Stimulated activated CD4-positive, alpha-beta T cell treated with anti-CD3 and anti-CD28 coated beads, Interleukin-4, amount 100 ng/mL, for 1 hour (primary cell): ENCODE measurements at regions not wholly inside any gene's neighbourhood (a gene's known extent, or its start where the extent isn't known, plus 50 kb on each side); places are given as distances from the start of the nearest gene placed in this dataset.
A peak's percentile ranks its signal among the peaks of the same experiment; 100 is the strongest.

ENCODE experiments used
- DNase-seq: peaks from one replicate; pipeline ENCODE4 v3.0.0-alpha.2; 2020

DNA sequence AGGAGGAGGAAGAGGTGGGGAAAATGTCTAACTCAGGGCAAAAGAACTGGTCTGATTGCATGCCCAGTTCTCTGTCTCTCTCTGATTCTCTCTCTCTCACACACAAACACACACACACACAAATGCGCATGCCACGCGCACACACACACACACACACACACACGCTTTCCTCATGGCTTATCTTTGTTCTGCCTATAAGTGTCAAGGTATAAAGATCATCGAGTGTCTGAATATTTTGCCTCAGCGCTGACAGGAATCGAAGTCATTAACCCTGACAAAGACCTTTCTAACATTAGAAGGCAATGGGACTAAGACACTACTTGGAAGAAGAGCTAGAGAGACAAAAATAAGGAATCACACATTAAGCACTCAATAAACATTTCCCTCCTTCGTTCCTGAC is 497.1 kb upstream of the KLHL29 start:
- no peak for DNase-seq

DNA sequence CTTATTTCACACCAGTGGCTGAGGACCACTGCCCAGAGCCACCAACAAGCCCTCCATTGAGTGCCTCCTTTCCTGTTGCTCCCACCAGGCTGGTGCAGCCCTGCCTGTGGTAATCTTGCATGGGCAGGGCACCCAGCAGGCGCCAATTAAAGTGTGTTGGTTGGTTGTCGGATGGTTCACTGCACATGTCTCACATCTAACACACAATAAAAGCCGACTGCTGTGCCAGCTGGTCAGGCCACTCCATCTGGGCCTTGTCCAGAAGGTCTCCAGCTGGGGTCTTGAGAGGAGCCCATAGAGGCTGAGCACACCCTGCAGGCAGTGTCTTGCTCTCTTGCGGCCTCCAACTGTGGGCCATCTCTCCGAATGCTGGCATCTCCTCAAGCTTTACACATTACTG is 494.8 kb upstream of the KLHL29 start:
- no peak for DNase-seq

DNA sequence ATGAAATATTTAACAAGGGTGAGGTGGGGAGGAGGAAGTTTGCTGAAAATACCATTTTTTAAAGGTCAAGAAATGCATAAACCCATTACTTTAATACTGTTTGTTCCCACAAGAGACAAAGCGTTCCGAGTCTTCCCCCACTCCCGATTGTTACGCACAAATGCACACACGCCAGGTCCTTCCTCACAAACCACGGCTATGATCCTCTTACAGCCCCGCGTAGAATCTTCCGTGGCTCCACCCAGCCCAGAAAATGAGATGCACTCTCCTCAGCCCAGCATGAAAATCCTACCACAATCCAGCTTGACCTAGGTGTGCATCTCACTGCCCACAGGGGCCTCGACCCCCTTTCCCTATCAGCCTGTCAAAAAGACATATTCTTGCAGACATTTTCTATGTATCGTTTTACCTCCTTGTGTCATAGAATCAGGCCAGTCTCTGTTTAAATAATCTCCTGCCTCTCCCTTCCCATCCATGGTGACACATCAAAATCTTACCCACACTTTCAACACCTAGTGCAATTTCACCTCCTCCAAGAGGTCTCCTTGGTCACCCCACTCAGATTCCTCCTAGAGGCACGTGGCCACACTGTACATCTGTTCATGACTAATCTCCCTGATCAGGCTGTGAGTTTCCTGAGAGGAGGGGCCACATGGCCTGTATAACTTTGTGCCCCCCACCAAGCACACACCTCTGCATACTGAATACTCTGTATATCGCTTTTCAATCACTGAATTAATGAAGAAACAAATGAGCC is 491.0 kb upstream of the KLHL29 start:
- DNase-seq: no peak

DNA sequence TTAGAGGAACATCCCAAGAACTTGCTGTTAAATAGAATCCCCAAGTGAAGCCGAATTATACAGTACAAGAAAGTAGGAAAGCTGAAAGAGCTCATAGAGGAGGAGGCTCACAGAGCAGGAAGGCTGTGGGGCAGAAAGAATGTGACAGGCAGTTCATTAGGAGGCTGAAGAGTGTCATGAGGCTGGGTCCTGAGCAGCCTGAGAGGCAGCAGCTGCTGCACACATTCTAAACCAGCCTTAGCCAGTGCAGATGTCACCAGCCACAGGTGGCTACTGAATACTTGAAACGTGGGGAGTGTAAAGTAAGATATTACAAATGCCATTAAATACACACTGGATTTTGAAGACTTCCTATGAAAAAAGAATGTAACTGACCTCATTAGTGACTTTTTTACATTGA is 490.2 kb upstream of the KLHL29 start:
- no peak for DNase-seq

DNA sequence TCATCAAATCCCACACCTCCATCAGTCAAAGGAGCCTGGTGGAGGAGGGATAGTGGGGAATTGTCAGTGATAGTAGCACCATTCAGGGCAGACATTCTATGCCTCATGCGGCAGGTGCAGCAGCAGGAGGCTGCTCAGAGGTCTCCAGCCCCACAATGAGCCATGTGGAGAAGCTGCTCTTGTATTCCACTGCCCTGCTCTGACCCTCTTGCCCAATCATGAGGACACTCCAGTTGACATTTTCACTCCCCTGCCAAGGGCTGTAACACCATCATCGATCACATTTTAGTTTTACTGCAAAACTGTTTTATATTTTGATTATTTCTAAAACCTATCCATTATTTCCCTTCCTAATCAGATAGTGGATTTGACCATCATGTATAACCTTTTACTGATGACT is 487.6 kb upstream of the KLHL29 start:
- DNase-seq: no peak

DNA sequence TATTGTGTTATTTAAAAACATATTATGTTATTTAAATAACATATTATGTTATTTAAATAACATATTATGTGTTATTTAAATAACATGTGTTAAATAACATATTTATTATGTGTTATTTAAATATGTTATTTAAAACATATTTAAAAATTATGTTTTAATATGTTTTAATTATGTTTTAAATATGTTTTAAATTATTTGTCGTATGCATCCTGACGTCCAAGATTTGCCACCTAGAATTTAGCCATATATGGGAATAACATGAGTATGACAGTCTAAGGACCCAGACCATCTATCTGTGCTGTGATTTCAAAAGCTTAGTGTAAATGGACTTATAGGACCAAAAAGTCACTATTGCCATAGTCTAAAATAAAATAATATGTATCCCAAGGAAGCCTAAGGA is 484.3 kb upstream of the KLHL29 start:
- DNase-seq: no peak

DNA sequence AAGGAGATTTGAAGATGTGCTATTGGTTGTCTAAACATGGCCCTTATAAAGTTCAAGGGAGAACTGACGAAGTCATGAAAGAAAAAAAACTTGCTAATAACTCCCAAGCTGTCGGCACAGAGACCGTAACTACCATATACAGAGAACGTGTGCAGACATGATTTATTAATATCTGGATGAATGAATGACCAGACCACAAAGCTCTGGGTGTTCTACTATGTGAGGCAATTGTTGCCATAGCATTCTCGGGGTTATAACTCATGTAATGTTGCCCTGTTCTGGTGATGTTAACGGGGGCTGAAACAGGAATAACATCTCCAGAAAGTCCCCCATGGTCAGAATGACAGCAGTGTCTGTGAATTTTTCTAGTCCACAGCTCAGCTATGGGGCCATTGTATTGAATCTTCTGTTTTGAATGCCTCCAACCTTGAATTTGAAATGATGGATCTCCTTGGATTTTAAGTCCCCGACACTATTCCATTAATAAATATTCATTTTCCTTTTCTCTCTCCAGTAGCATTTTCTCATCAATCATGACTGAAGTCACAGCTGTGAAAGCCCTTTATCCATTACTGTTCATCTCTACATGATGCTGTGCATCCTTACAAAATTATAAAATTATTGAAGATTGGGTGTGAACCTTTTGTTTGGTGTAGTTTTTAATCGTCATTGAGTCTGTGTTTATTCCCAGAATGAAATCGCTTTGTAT is 483.4 kb upstream of the KLHL29 start:
- no peak for DNase-seq

DNA sequence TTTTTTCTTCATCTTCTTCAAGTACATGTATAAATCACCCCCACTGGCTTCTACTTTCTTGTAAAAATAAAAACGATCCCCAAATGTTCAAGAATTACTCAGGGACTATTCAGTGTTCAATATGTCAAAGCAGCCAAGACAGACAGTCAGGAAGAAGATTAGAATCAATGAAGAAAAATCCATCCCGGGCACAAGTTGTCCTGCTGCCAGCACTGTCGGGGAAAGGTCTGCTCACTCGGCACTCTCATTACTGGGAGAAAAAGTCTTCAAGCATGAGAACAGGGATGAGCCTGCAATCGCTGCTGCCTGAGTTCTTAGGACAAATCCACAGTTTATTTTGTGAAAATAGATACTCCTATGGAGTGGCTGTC is 482.8 kb upstream of the KLHL29 start:
- no peak for DNase-seq

DNA sequence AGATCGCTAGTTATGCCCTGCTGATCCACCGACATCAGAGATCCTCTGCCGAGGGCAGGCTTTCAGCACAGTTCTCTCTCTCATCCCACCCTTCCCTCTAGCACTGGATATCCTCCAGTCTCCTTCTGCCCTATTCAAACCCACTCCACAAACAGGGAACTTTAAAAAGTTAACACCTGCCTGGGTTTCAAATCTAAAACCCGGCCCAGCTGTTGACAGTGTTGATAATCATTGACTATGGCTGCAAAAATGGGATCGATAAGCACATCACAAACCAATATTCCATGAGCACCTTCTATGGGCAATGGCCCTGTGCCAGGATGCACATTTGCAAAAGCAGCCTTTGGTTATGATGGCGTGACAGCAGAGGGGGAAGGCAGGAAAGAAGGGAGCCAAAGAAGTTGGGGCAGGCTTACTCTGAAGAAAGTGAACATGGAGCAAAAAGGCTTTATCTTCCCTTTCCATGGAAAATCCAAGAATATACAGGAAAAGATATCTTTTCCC is 482.3 kb upstream of the KLHL29 start:
- DNase-seq: no peak

DNA sequence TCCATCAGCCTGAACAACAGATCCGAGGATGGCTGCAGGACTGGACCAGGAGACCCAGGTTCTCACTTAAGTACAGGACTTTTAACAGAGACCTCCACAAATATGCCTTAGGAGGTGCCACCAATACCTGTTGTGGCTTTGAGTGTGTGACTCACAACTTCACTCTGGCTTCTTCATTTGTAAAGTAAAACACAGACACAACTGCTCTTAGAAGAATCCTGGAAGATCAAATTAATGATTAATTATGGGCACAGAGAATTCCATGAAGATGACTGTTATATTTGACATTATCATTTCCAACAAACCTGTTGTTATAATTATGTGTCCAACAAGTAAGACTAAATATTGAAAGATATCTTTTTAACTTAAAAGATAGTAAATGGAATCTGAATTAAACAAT is 481.4 kb upstream of the KLHL29 start:
- DNase-seq: no peak

DNA sequence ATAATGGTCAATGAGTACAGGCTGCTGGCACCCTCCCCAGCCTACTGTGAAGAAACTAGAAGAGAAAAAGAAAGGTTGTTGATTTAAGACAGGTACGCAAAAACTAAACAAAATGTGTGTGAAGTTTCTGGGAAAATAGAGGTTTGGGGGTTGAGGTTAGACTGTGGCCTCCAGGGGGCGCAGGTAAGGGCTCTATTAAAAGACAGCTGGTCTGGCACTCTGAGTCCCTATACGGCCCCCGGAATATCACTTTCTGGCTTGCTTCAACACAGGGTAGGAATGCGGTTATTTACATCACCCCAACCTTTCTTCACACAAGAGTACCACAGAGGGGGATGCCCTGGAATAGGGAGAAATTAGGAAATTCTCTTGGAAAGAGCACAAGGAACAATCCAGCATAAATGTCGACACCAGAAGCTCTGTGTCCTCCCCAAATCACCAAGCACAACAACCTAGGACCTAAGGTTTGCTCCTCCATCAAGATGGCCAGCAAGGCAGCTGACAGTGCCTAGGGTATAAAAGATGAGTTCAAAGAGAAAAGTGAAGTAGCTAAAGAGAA is 480.8 kb upstream of the KLHL29 start:
- DNase-seq: peak; percentile 6

DNA sequence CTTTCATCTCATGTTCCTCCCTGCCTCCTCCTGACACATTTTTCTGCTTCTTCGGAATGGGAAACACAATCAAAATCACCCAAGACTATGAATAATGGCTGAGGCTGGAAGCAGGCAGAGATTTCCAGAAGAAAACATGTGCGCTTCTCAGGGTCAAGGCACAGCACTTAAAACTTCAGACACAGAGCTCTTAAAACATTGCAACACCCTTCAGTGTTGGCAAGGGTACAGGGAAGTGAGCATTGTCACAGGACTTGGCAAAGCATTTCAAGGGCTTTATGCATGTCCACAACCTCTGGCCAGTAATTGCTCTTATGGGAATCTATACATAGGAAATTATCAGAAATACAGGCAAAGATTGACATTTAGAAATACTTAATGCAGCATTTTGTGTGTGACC is 477.6 kb upstream of the KLHL29 start:
- no peak for DNase-seq

DNA sequence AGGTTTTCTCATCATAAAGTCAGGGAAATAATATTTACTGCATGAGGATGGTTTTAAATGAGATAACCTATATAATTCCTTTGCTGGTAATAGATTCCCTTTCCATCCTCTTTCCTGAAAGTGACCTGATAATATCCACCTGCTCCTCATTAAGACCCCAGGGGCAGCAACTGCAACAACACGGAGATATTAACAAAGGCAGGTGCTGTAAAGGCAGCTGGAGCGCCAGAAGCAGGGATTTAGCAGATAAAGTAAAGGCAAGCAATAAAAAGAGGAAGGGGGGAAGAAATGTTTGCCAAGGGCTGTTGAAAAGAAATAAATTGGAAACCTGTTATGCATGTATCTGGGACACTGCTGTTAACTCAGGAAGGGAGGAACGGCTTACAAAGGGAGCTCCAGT is 472.6 kb upstream of the KLHL29 start:
- DNase-seq: no peak

DNA sequence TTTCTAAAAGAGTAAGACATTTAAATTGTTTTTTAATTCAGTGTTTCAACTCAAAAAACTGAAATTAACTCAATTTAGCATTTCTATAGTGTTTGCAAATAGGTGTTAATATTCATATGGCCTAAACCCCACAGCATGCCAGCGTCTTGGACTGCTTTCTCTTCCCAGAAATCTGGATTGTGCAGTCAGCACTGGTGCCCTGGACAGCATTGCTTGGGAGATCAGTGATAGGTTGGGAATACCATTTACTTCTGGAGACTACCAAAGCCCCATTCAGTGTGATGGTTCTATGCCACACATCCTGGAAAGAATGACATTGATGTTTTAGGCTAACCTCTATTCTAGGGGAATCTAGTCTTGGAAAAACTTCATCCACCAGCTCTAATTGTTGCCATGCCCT is 455.0 kb upstream of the KLHL29 start:
- DNase-seq: no peak

DNA sequence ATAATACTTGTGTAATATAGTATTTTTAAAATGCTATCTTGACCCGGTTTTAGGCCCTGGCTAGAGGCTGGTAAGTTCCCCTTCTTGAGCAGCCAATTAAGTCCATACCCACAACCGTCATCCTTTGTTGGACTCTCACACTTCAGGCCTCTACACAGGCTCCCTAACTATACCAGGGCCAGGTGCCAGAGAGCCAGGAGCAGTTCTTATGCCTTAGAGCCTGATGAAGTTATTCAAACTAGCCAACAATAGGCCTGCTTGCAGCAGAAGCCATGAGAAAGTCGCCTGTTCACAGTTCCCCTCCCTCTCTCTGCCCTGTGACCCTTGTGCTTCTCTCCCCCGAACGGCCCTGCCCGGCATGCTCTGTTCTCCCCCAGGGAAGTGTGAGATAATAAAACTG is 454.2 kb upstream of the KLHL29 start:
- no peak for DNase-seq

DNA sequence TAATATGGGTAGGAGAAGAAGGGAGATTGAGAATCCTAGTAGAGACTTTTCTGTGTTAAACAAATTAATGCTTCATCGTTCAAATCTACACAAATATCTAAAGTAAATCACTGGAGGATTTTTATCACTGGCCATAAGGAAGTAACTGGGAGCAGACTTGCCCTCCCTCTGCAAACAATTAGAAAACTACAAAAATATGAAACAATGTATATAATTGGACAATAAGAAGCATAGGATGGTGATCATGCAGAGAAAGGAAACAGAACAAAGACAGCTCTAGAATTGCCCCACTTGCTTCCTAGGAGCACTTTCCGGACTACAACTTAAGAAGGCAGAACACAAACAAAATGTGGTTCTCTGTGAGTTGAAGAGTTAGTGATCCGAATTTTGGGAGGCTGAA is 452.7 kb upstream of the KLHL29 start:
- no peak for DNase-seq

DNA sequence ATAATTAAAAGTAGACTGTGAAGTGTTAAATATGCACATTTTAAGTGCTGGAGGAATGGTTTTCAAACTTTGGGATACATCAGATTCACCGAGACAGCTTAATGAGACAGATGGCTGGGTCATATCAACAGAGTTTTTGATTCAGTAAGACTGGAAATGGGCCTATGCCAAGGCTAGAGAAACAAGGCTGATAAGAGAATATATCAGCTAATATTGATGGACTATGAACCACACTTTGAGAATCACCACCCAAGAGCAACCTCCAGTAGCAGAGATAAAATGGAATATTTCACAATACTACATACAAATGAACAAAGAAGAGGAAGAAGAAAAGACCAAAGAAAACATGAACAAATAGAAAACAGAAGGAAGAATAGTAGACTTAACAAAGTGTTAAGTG is 450.2 kb upstream of the KLHL29 start:
- DNase-seq: no peak

DNA sequence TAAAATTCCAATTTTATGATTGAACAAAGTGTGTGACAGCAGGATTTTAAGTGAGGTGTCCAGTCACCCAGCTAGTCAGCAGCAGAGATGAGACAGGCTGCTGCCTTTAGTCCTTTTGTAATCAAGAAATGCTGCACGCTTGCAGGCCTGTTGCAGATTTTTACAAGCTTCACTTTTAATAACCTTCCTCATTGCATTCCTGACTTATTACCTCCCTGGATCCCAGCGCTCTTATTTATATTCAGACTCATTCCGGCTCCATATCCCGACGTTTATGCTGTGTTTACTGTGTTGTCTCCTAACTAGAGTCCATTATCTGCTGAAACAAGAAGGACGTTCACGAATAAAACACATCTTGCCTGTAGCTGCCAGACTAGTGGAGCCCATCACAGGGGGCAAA is 442.5 kb upstream of the KLHL29 start:
- no peak for DNase-seq

DNA sequence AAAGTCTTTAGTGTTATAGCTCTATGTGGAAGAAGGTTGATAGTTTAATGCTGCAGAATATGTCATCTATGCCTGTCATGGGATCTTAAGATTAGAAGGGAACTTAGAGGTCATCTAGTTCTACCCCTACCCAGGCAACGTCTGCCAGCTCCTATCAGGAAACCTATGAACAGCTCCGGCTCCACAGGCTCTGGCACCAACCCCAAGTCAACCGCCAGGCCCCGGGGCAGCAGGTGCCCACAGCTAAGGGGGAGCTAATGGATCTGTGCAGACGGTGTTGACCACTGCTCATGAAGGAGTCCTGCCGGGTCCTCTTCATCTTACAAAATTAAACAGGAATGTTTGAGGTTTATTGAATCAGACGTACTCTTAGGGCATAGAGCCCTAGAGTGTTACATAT is 440.8 kb upstream of the KLHL29 start:
- no peak for DNase-seq

DNA sequence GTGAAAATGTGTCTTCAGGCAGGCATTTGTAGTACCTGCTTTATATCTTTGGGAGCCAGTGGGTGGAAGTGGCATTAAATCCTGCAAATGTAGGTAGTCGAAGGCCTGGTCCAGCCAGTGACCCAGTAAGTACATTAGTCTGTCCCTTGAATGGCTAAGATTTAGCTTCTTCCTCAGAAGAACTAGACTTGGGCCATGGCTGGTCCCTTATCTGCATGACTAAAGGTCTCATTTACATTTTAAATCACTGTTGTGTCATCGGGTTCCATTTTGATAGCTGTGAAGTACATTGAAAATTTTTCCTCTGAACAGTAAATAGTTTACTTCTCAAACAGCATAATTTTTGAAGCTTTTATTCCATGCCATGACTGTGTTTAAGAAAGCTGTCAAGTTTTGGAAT is 438.4 kb upstream of the KLHL29 start:
- DNase-seq: no peak

DNA sequence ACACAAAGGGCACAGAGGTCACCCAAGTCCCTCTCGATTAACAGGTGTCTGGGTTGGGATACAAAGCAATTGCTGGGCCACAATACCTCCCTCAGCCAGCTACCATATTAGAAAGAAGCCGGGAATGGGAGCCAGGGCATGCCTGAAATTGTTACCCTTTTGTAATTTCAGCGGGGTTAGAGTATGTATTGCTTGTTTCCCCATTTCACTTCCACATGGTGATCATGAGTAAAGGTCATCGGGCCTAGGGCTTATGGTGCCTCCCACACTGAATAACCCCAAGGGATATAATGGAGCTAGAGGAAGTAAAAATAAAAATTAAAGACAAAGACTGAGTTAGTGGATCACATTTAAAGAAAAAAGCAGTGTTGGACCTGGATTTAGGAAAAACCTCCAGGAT is 437.2 kb upstream of the KLHL29 start:
- DNase-seq: no peak

DNA sequence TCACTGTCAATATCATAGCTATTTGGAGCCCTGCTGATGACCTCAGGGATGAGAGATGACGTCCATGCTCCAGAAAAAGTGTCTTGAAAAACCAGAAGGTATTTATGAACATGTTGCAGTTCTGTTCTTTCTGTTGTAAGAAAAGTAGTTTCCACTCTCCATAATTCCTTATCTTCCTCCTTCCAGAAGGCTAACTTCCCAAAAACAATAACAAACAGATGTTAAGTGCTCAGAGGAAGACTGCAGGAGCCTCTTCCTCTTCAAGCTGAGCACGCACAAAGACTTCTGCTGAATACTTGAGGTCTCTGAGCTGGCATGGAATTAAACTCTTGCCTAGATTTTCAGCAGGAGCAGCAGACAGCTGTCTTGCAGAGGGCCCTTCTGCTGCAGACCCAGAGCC is 434.5 kb upstream of the KLHL29 start:
- DNase-seq: no peak

DNA sequence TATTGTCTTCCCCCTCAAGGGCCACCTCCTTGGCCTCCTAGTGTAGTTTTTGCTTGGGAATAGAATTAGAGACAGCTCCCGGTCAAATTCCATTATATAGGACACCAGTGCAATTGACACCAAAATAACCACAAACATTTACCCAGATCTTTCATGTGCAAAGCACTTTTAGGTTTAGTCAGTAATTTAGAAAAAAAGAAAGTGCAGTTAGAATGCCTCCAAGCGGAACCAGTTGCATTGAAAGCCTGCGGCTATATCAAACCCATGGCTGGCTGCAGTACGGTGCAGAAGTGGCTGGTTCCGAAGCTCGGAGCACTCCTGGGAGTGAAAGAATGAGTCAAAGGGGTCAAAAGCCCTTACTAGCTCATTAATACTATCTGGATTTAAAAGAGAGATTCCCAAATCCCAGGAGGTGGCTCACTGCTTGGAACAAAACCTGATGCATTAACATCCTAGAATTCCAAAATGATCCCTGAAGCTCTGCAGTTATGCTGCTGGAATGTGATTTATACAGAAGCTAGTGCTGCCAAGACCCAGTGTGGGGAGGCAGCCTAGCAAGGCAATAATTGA is 432.2 kb upstream of the KLHL29 start:
- DNase-seq: no peak

DNA sequence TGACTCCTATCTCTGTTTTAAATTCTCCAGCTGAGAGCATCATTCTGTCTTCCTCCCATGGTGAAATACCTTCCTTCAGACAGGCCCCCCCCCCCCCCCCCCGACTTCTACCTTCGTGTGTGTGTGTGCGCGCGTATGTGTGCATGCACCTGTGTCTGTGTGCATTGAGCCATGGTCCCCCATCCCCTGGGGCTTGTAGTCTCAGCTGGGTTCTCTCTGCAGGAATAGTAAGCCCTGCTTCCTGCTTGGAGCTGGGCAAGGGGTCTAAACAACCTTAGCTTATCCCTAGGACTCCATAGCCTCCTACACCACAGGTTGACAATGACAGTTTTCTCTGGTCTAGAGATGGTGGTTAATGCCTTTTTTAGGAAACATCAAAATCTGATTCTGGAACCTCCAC is 427.5 kb upstream of the KLHL29 start:
- no peak for DNase-seq
